CD4-positive, alpha-beta memory T cell (primary cell): ENCODE measurements at regions not wholly inside any gene's neighbourhood (a gene's known extent, or its start where the extent isn't known, plus 50 kb on each side); places are given as distances from the start of the nearest gene placed in this dataset.

Experiments used
- CTCF ChIA-PET: fragments of 350-600 bp; sonication (Branson Sonifier 250); formaldehyde crosslinking; loops from one replicate; lab custom pipeline; 2021; ENCODE audit warnings: inconsistent platforms; ENCODE audit not compliant: partially characterized antibody; lab: Charles Lee
- POLR2A ChIA-PET: fragments of 350-600 bp; sonication (Branson Sonifier 250); formaldehyde crosslinking; loops from one replicate; lab custom pipeline; 2021; ENCODE audit not compliant: partially characterized antibody; lab: Charles Lee
- DNase-seq, 5 donors: peaks; one replicate each; pipeline versions ENCODE4 v3.0.0 to v3.0.0-alpha.2; 2020 to 2022; ENCODE audit warnings: mixed read lengths in 1 of 5
- H3K27ac ChIP-seq: one replicate; pipeline ENCODE4 v1.7.0; 2013; ENCODE audit warnings: low read depth, low read length
- H3K27me3 ChIP-seq: 2 replicates; pipeline ENCODE4 v1.7.0; 2013; ENCODE audit warnings: mild to moderate bottlenecking, low read length, moderate library complexity; ENCODE audit not compliant: insufficient read depth
- H3K36me3 ChIP-seq: 2 replicates; pipeline ENCODE4 v1.7.0; 2013; ENCODE audit warnings: mild to moderate bottlenecking, low read length, moderate library complexity; ENCODE audit not compliant: insufficient read depth
- H3K4me1 ChIP-seq: 2 replicates; pipeline ENCODE4 v1.7.0; 2013; ENCODE audit warnings: mild to moderate bottlenecking, low read length, moderate library complexity; ENCODE audit not compliant: insufficient read depth
- H3K4me3 ChIP-seq, 2 donors: one replicate each; pipeline ENCODE4 v1.7.0; 2013; ENCODE audit warnings: low read length in 2 of 2, mild to moderate bottlenecking in 1 of 2
- H3K9me3 ChIP-seq, 2 donors: one replicate each; pipeline ENCODE4 v1.7.0; 2013; ENCODE audit warnings: low read length in 2 of 2, control low read depth in 1 of 2; ENCODE audit not compliant: control insufficient read depth in 1 of 2
- H3K27ac Mint-ChIP-seq, 7 donors: one replicate each; pipeline ENCODE4 v1.8.0; 2020 to 2021; ENCODE audit warnings: mixed read lengths in 7 of 7, mild to moderate bottlenecking in 6 of 7, inconsistent platforms in 3 of 7, moderate library complexity in 3 of 7
- H3K27me3 Mint-ChIP-seq, 2 donors: one replicate each; pipeline ENCODE4 v1.8.0; 2020 to 2021; ENCODE audit warnings: mixed read lengths in 2 of 2
- H3K36me3 Mint-ChIP-seq, 2 donors: one replicate each; pipeline ENCODE4 v1.8.0; 2020 to 2021; ENCODE audit warnings: mixed read lengths in 2 of 2, inconsistent platforms in 1 of 2, mild to moderate bottlenecking in 1 of 2
- H3K4me1 Mint-ChIP-seq, 4 donors: one replicate each; pipeline ENCODE4 v1.8.0; 2020 to 2021; ENCODE audit warnings: mixed read lengths in 4 of 4, mild to moderate bottlenecking in 1 of 4
- H3K4me3 Mint-ChIP-seq, 8 donors: one replicate each; pipeline ENCODE4 v1.8.0; 2020 to 2021; ENCODE audit warnings: mixed read lengths in 8 of 8, mild to moderate bottlenecking in 7 of 8, moderate library complexity in 6 of 8, inconsistent platforms in 3 of 8
- H3K9me3 Mint-ChIP-seq, 8 donors: one replicate each; pipeline ENCODE4 v1.8.0; 2020 to 2021; ENCODE audit warnings: mixed read lengths in 8 of 8, mild to moderate bottlenecking in 5 of 8, inconsistent platforms in 3 of 8, moderate library complexity in 1 of 8
- intact Hi-C: fragments of 100-400 bp; cut with micrococcal nuclease; formaldehyde crosslinking; loops from one replicate; pipeline ENCODE4 v1.15.1; 2023

- H3K9me3 ChIP-seq, result peaks cover 0 to 3% of the 10 kb centered on the region in 2 donors
- no peaks in the 10 kb centered on the region for H3K27me3 ChIP-seq
- Mint-ChIP-seq H3K27ac (no peak overlapping the region), H3K9me3 (peaks cover 0 to 18% (median 7%) of the 10 kb centered on the region in 8 donors), H3K36me3 (no peaks in the 10 kb centered on the region), H3K4me1 (no peaks in the 10 kb centered on the region), H3K27me3 (no peaks in the 10 kb centered on the region), H3K4me3 (no peak overlapping the region)
- H3K27ac ChIP-seq, result no peak overlapping the region
- no peak for DNase-seq
- intact Hi-C loops, result no loop called here
- ChIA-PET CTCF (no interaction called here), POLR2A (no interaction called here)
- no peaks in the 10 kb centered on the region for H3K36me3 ChIP-seq
- no peak overlapping the region for H3K4me3 ChIP-seq
- no peaks in the 10 kb centered on the region for H3K4me1 ChIP-seq
Observed at GRCh38 chr4:132564920-132565319, 584.2 kb upstream of the PCDH10 start.

GRCh38 chr4:132565542-132565941 lies 583.6 kb upstream of the PCDH10 start:
- Mint-ChIP-seq H3K27me3 (no peaks in the 10 kb centered on the region), H3K27ac (no peak overlapping the region), H3K9me3 (peaks cover 0 to 15% (median 5%) of the 10 kb centered on the region in 8 donors), H3K36me3 (no peaks in the 10 kb centered on the region), H3K4me3 (no peak overlapping the region), H3K4me1 (no peaks in the 10 kb centered on the region)
- Histone ChIP-seq H3K9me3 (peaks cover 0 to 3% of the 10 kb centered on the region in 2 donors), H3K27me3 (no peaks in the 10 kb centered on the region), H3K4me1 (no peaks in the 10 kb centered on the region), H3K36me3 (no peaks in the 10 kb centered on the region), H3K4me3 (no peak overlapping the region), H3K27ac (no peak overlapping the region)
- intact Hi-C loops, result no loop called here
- ChIA-PET POLR2A (no interaction called here), CTCF (no interaction called here)
- DNase-seq, result no peak

- intact Hi-C loops, result no loop called here
- H3K27me3 ChIP-seq, result no peaks in the 10 kb centered on the region
- H3K4me1 ChIP-seq, result no peaks in the 10 kb centered on the region
- no peaks in the 10 kb centered on the region for H3K9me3 ChIP-seq
- H3K27me3 Mint-ChIP-seq, result no peaks in the 10 kb centered on the region
- no peak overlapping the region for H3K27ac ChIP-seq
- H3K27ac Mint-ChIP-seq, result no peak overlapping the region
- H3K36me3 Mint-ChIP-seq, result no peaks in the 10 kb centered on the region
- H3K9me3 Mint-ChIP-seq, result peaks cover 0 to 18% (median 6%) of the 10 kb centered on the region in 8 donors
- ChIA-PET POLR2A (no interaction called here), CTCF (no interaction called here)
- no peak overlapping the region for H3K4me3 ChIP-seq
- DNase-seq, result no peak
- no peaks in the 10 kb centered on the region for H3K36me3 ChIP-seq
- no peak overlapping the region for H3K4me3 Mint-ChIP-seq
- H3K4me1 Mint-ChIP-seq, result no peaks in the 10 kb centered on the region
Observed at GRCh38 chr4:132572210-132572609, 576.9 kb upstream of the PCDH10 start.

GRCh38 chr4:132587626-132588025 lies 561.5 kb upstream of the PCDH10 start:
- no peaks in the 10 kb centered on the region for H3K4me1 Mint-ChIP-seq
- intact Hi-C loops, result no loop called here
- no peaks in the 10 kb centered on the region for H3K36me3 Mint-ChIP-seq
- Histone ChIP-seq H3K9me3 (no peaks in the 10 kb centered on the region), H3K4me1 (no peaks in the 10 kb centered on the region), H3K4me3 (no peak overlapping the region), H3K36me3 (no peaks in the 10 kb centered on the region), H3K27me3 (no peaks in the 10 kb centered on the region), H3K27ac (no peak overlapping the region)
- H3K27me3 Mint-ChIP-seq, result no peaks in the 10 kb centered on the region
- DNase-seq, result no peak
- no peak overlapping the region for H3K27ac Mint-ChIP-seq
- no peak overlapping the region for H3K4me3 Mint-ChIP-seq
- H3K9me3 Mint-ChIP-seq, result peaks cover 0 to 10% (median 5%) of the 10 kb centered on the region in 8 donors
- CTCF ChIA-PET, result no interaction called here
- POLR2A ChIA-PET, result no interaction called here

- CTCF ChIA-PET, result no interaction called here
- no peaks in the 10 kb centered on the region for H3K4me1 ChIP-seq
- Mint-ChIP-seq H3K27ac (no peak overlapping the region), H3K36me3 (no peaks in the 10 kb centered on the region), H3K27me3 (no peaks in the 10 kb centered on the region), H3K4me3 (no peak overlapping the region), H3K9me3 (peaks cover 3 to 6% (median 6%) of the 10 kb centered on the region in 8 donors), H3K4me1 (no peaks in the 10 kb centered on the region)
- POLR2A ChIA-PET, result no interaction called here
- no peaks in the 10 kb centered on the region for H3K36me3 ChIP-seq
- intact Hi-C loops, result no loop called here
- no peak for DNase-seq
- H3K27me3 ChIP-seq, result no peaks in the 10 kb centered on the region
- H3K4me3 ChIP-seq, result no peak overlapping the region
- no peak overlapping the region for H3K27ac ChIP-seq
- no peaks in the 10 kb centered on the region for H3K9me3 ChIP-seq
Observed at GRCh38 chr4:132592340-132592739, 556.8 kb upstream of the PCDH10 start.

GRCh38 chr4:132592850-132593249 lies 556.2 kb upstream of the PCDH10 start:
- Histone ChIP-seq H3K27me3 (no peaks in the 10 kb centered on the region), H3K4me3 (no peak overlapping the region), H3K9me3 (no peaks in the 10 kb centered on the region), H3K27ac (no peak overlapping the region), H3K36me3 (no peaks in the 10 kb centered on the region), H3K4me1 (no peaks in the 10 kb centered on the region)
- Mint-ChIP-seq H3K9me3 (peaks cover 3 to 6% (median 6%) of the 10 kb centered on the region in 8 donors), H3K4me3 (no peak overlapping the region), H3K27ac (no peak overlapping the region), H3K36me3 (no peaks in the 10 kb centered on the region), H3K27me3 (no peaks in the 10 kb centered on the region), H3K4me1 (no peaks in the 10 kb centered on the region)
- POLR2A ChIA-PET, result no interaction called here
- no peak for DNase-seq
- intact Hi-C loops, result no loop called here
- CTCF ChIA-PET, result no interaction called here

- Mint-ChIP-seq H3K4me3 (no peak overlapping the region), H3K36me3 (no peaks in the 10 kb centered on the region), H3K4me1 (no peaks in the 10 kb centered on the region), H3K27ac (no peak overlapping the region), H3K9me3 (peaks cover 3 to 6% (median 6%) of the 10 kb centered on the region in 8 donors), H3K27me3 (no peaks in the 10 kb centered on the region)
- ChIA-PET CTCF (no interaction called here), POLR2A (no interaction called here)
- H3K4me1 ChIP-seq, result no peaks in the 10 kb centered on the region
- H3K27ac ChIP-seq, result no peak overlapping the region
- intact Hi-C loops, result no loop called here
- no peak for DNase-seq
- no peaks in the 10 kb centered on the region for H3K9me3 ChIP-seq
- H3K4me3 ChIP-seq, result no peak overlapping the region
- no peaks in the 10 kb centered on the region for H3K27me3 ChIP-seq
- no peaks in the 10 kb centered on the region for H3K36me3 ChIP-seq
Observed at GRCh38 chr4:132593717-132594400, 555.2 kb upstream of the PCDH10 start.
